ENCODE measurements at regions not wholly inside any gene's neighbourhood (a gene's known extent, or its start where the extent isn't known, plus 50 kb on each side); places are given as distances from the start of the nearest gene placed in this dataset.

GRCh38 chr14:101221549-101222160 lies 318.1 kb upstream of the RTL1 start:
- Histone ChIP-seq H3K4me3 (ENCODE audit: low read depth, low read length) (no peak overlapping the region), H3K36me3 (replicated peaks) (no peaks in the 10 kb centered on the region), H3K27ac (no peak overlapping the region), H3K27me3 (replicated peaks) (no peaks in the 10 kb centered on the region)
- TF ChIP-seq CTCF (IDR thresholded peaks at IDR 0.05; ENCODE audit: low read depth, low read length, missing control alignments) = no peak
- in situ Hi-C loops (cut with HindIII; ENCODE audit: low pct_ligation_motif_present, low sequenced_read_pairs) = no loop called here
- no peak for DNase-seq

GRCh38 chr14:101222362-101223070 lies 319.0 kb upstream of the RTL1 start:
- DNase-seq = no peak
- H3K27ac ChIP-seq = no peak overlapping the region
- in situ Hi-C loops (cut with HindIII; ENCODE audit: low pct_ligation_motif_present, low sequenced_read_pairs) = no loop called here
- TF ChIP-seq CTCF (IDR thresholded peaks at IDR 0.05; ENCODE audit: low read depth, low read length, missing control alignments) = no peak
- H3K36me3 ChIP-seq (replicated peaks) = no peaks in the 10 kb centered on the region
- H3K27me3 ChIP-seq (replicated peaks) = no peaks in the 10 kb centered on the region
- H3K4me3 ChIP-seq (ENCODE audit: low read depth, low read length) = no peak overlapping the region

- no peak overlapping the region for H3K4me3 ChIP-seq (ENCODE audit: low read depth, low read length)
- no peak for DNase-seq
- TF ChIP-seq CTCF (IDR thresholded peaks at IDR 0.05; ENCODE audit: low read depth, low read length, missing control alignments) = no peak
- in situ Hi-C loops (cut with HindIII; ENCODE audit: low pct_ligation_motif_present, low sequenced_read_pairs) = no loop called here
- no peaks in the 10 kb centered on the region for H3K27me3 ChIP-seq (replicated peaks)
- no peaks in the 10 kb centered on the region for H3K36me3 ChIP-seq (replicated peaks)
- H3K27ac ChIP-seq = no peak overlapping the region
These were observed 319.6 kb upstream of the RTL1 start for GRCh38 chr14:101223127-101223526.

- in situ Hi-C loops (cut with HindIII; ENCODE audit: low pct_ligation_motif_present, low sequenced_read_pairs) = no loop called here
- no peak for TF ChIP-seq CTCF (IDR thresholded peaks at IDR 0.05; ENCODE audit: low read depth, low read length, missing control alignments)
- H3K27ac ChIP-seq = no peak overlapping the region
- H3K4me3 ChIP-seq (ENCODE audit: low read depth, low read length) = no peak overlapping the region
- no peak for DNase-seq
- H3K36me3 ChIP-seq (replicated peaks) = no peaks in the 10 kb centered on the region
- no peaks in the 10 kb centered on the region for H3K27me3 ChIP-seq (replicated peaks)
These were observed 320.1 kb upstream of the RTL1 start for GRCh38 chr14:101223561-101224162.

GRCh38 chr14:101224356-101225156 lies 321.0 kb upstream of the RTL1 start:
- TF ChIP-seq CTCF (IDR thresholded peaks at IDR 0.05; ENCODE audit: low read depth, low read length, missing control alignments) = no peak
- Histone ChIP-seq H3K36me3 (replicated peaks) (no peaks in the 10 kb centered on the region), H3K4me3 (ENCODE audit: low read depth, low read length) (no peak overlapping the region), H3K27ac (no peak overlapping the region), H3K27me3 (replicated peaks) (no peaks in the 10 kb centered on the region)
- in situ Hi-C loops (cut with HindIII; ENCODE audit: low pct_ligation_motif_present, low sequenced_read_pairs) = no loop called here
- no peak for DNase-seq

Measured in brain microvascular endothelial cell (primary cell).